DND-41 (cell line): ENCODE measurements at regions not wholly inside any gene's neighbourhood (a gene's known extent, or its start where the extent isn't known, plus 50 kb on each side); places are given as distances from the start of the nearest gene placed in this dataset.

Experiments
- ATAC-seq: fragments of 200-7000 bp; cut with Tn5 transposase; 3 replicates; pipeline ENCODE4 v1.9.1; 2021; ENCODE audit warnings: low read depth; ENCODE audit not compliant: insufficient read depth
- DNase-seq: peaks from one replicate; pipeline ENCODE4 v3.0.0-alpha.2; 2020
- H2AFZ ChIP-seq: 2 replicates; pipeline ENCODE4 v1.6.0; 2012; ENCODE audit warnings: low read depth, low read length
- H3K27ac ChIP-seq: 2 replicates; pipeline ENCODE4 v1.5.1; 2012; ENCODE audit warnings: low read length, inconsistent platforms
- H3K27me3 ChIP-seq: fragments of 200-600 bp; sonication (generic); 2 replicates; pipeline ENCODE4 v1.6.0; 2012; ENCODE audit warnings: low read length, mild to moderate bottlenecking, inconsistent platforms; ENCODE audit not compliant: insufficient read depth, poor library complexity
- H3K36me3 ChIP-seq: 2 replicates; pipeline ENCODE4 v1.5.1; 2012; ENCODE audit warnings: low read length, inconsistent platforms; ENCODE audit not compliant: insufficient read depth
- H3K4me1 ChIP-seq: 2 replicates; pipeline ENCODE4 v1.5.1; 2012; ENCODE audit warnings: mild to moderate bottlenecking, low read length; ENCODE audit not compliant: insufficient read depth
- H3K4me2 ChIP-seq: 2 replicates; pipeline ENCODE4 v1.6.0; 2012; ENCODE audit warnings: mild to moderate bottlenecking, moderate library complexity, low read length, inconsistent platforms; ENCODE audit not compliant: insufficient read depth
- H3K4me3 ChIP-seq, 2 experiments: fragments of 200-600 bp in 1 of 2; shearing (Covaris generic) in 1 of 2; 2 replicates each; pipeline ENCODE4 v1.5.1; 2012 to 2016; ENCODE audit warnings: inconsistent platforms in 2 of 2, low read length in 2 of 2, mild to moderate bottlenecking in 2 of 2, low read depth in 1 of 2, moderate library complexity in 1 of 2
- H3K79me2 ChIP-seq: 2 replicates; pipeline ENCODE4 v1.6.0; 2012; ENCODE audit warnings: low read length, inconsistent platforms; ENCODE audit not compliant: insufficient read depth
- H3K9ac ChIP-seq: 2 replicates; pipeline ENCODE4 v1.6.0; 2012; ENCODE audit warnings: low read depth, mild to moderate bottlenecking, inconsistent platforms, low read length, moderate library complexity
- H3K9me3 ChIP-seq: 2 replicates; pipeline ENCODE4 v1.5.1; 2012; ENCODE audit warnings: low read length, moderate library complexity, mild to moderate bottlenecking, inconsistent platforms; ENCODE audit not compliant: insufficient read depth, severe bottlenecking
- H4K20me1 ChIP-seq: 2 replicates; pipeline ENCODE4 v1.6.0; 2012; ENCODE audit warnings: low read length; ENCODE audit not compliant: insufficient read depth
- CTCF ChIP-seq: IDR thresholded peaks from 2 replicates; pipeline ENCODE4 v1.5.1; 2012; ENCODE audit warnings: borderline replicate concordance, low read length, moderate library complexity, mild to moderate bottlenecking; ENCODE audit not compliant: poor library complexity, severe bottlenecking; ENCODE audit errors: extremely low read depth
- EZH2 ChIP-seq: IDR thresholded peaks from 3 replicates; pipeline ENCODE4 v1.6.1; 2012; ENCODE audit warnings: borderline replicate concordance, low read depth, mild to moderate bottlenecking, moderate library complexity, low read length, inconsistent platforms; ENCODE audit not compliant: severe bottlenecking

- H3K4me1 ChIP-seq: no peaks in the 10 kb centered on the region
- no peaks in the 10 kb centered on the region for H3K27me3 ChIP-seq
- H3K9ac ChIP-seq: no peak overlapping the region
- no peaks in the 10 kb centered on the region for H3K36me3 ChIP-seq
- no peaks in the 10 kb centered on the region for H3K9me3 ChIP-seq
- ATAC-seq: no peak
- no peak overlapping the region for H3K27ac ChIP-seq
- no peaks in the 10 kb centered on the region for H4K20me1 ChIP-seq
- H3K79me2 ChIP-seq: no peaks in the 10 kb centered on the region
- no peak overlapping the region for H2AFZ ChIP-seq
- no peak overlapping the region for H3K4me3 ChIP-seq
- TF ChIP-seq EZH2: no peak
- no peak for DNase-seq
- H3K4me2 ChIP-seq: no peak overlapping the region
These were observed 424.2 kb upstream of the ZWINT start for GRCh38 chr10:56785292-56785691.

- TF ChIP-seq CTCF (no peak), EZH2 (no peak)
These were observed 421.4 kb upstream of the ZWINT start for GRCh38 chr10:56782503-56782902.

GRCh38 chr10:56771343-56771742 lies 410.3 kb upstream of the ZWINT start:
- Histone ChIP-seq H3K27me3 (no peaks in the 10 kb centered on the region), H3K36me3 (no peaks in the 10 kb centered on the region), H3K9ac (no peak overlapping the region), H2AFZ (no peak overlapping the region), H3K4me1 (no peaks in the 10 kb centered on the region), H3K27ac (no peak overlapping the region), H3K79me2 (no peaks in the 10 kb centered on the region), H3K4me2 (no peak overlapping the region), H3K9me3 (peaks cover 20% of the 10 kb centered on the region), H4K20me1 (no peaks in the 10 kb centered on the region), H3K4me3 (no peak overlapping the region)
- no peak for DNase-seq
- ATAC-seq: no peak
- TF ChIP-seq CTCF (no peak), EZH2 (no peak)

More at GRCh38 chr10:56782503-56782902, 421.4 kb upstream of the ZWINT start:
- H3K4me2 ChIP-seq: no peak overlapping the region
- H2AFZ ChIP-seq: no peak overlapping the region
- H3K9ac ChIP-seq: no peak overlapping the region
- H3K27ac ChIP-seq: no peak overlapping the region
- no peak for ATAC-seq
- no peak for DNase-seq
- H4K20me1 ChIP-seq: no peaks in the 10 kb centered on the region
- no peaks in the 10 kb centered on the region for H3K79me2 ChIP-seq
- H3K4me1 ChIP-seq: no peaks in the 10 kb centered on the region
- no peak overlapping the region for H3K4me3 ChIP-seq
- no peaks in the 10 kb centered on the region for H3K36me3 ChIP-seq
- H3K27me3 ChIP-seq: no peaks in the 10 kb centered on the region
- no peaks in the 10 kb centered on the region for H3K9me3 ChIP-seq

- Histone ChIP-seq H4K20me1 (no peaks in the 10 kb centered on the region), H3K27me3 (no peaks in the 10 kb centered on the region), H3K4me2 (no peak overlapping the region)
These were observed 402.0 kb upstream of the ZWINT start for GRCh38 chr10:56763090-56763489.

More at GRCh38 chr10:56763090-56763489, 402.0 kb upstream of the ZWINT start:
- Histone ChIP-seq H3K9me3 (peaks cover 17% of the 10 kb centered on the region), H3K36me3 (no peaks in the 10 kb centered on the region), H3K4me3 (no peak overlapping the region), H3K9ac (no peak overlapping the region), H2AFZ (no peak overlapping the region), H3K79me2 (no peaks in the 10 kb centered on the region), H3K4me1 (no peaks in the 10 kb centered on the region), H3K27ac (no peak overlapping the region)
- no peak for ATAC-seq
- no peak for DNase-seq
- TF ChIP-seq EZH2: no peak
- TF ChIP-seq CTCF: no peak
